CD14-positive monocyte (primary cell): ENCODE measurements at regions not wholly inside any gene's neighbourhood (a gene's known extent, or its start where the extent isn't known, plus 50 kb on each side); places are given as distances from the start of the nearest gene placed in this dataset.

Experiments used
- DNase-seq, 3 donors: peaks; one replicate each; pipeline ENCODE4 v3.0.0-alpha.2; 2011 to 2022
- H2AFZ ChIP-seq: 2 replicates; pipeline ENCODE4 v1.6.0; 2012; ENCODE audit warnings: mild to moderate bottlenecking, low read depth, low read length, inconsistent platforms; ENCODE audit not compliant: insufficient read depth, poor library complexity, severe bottlenecking
- H3K27ac ChIP-seq, 2 donors: 1 replicate in 1 of 2; 2 replicates in 1 of 2; pipeline ENCODE4 v1.5.1; 2012 to 2013; ENCODE audit warnings: low read length in 2 of 2, control low read depth in 1 of 2, inconsistent platforms in 1 of 2, low read depth in 1 of 2, mild to moderate bottlenecking in 1 of 2
- H3K27me3 ChIP-seq, 2 donors: one replicate each; pipeline versions ENCODE4 v1.6.0 to v1.6.1; 2011 to 2013; ENCODE audit warnings: low read length in 2 of 2; ENCODE audit not compliant: control insufficient read depth in 2 of 2, insufficient read depth in 2 of 2
- H3K36me3 ChIP-seq, 2 donors: replicated peaks in 1 of 2; 1 replicate in 1 of 2; 2 replicates in 1 of 2; pipeline versions ENCODE4 v1.5.1 to v1.6.1; 2012 to 2013; ENCODE audit warnings: low read length in 2 of 2, control low read depth in 1 of 2, inconsistent platforms in 1 of 2, mild to moderate bottlenecking in 1 of 2; ENCODE audit not compliant: insufficient read depth in 2 of 2, control insufficient read depth in 1 of 2
- H3K4me1 ChIP-seq, 2 donors: 1 replicate in 1 of 2; 2 replicates in 1 of 2; pipeline versions ENCODE4 v1.5.1 to v1.6.1; 2012 to 2013; ENCODE audit warnings: low read length in 2 of 2, control low read depth in 1 of 2, inconsistent platforms in 1 of 2, mild to moderate bottlenecking in 1 of 2, moderate library complexity in 1 of 2; ENCODE audit not compliant: insufficient read depth in 2 of 2, control insufficient read depth in 1 of 2
- H3K4me2 ChIP-seq: replicated peaks from 2 replicates; pipeline ENCODE3; 2012; ENCODE audit warnings: low read length, moderate library complexity, mild to moderate bottlenecking; ENCODE audit not compliant: poor library complexity, severe bottlenecking; ENCODE audit errors: extremely low read depth
- H3K4me3 ChIP-seq, 3 experiments: fragments of 200-600 bp in 1 of 3; sonication (generic) in 1 of 3; replicated peaks in 1 of 3; 1 replicate in 2 of 3; 2 replicates in 1 of 3; pipeline ENCODE4 v1.5.1; 2011 to 2013; ENCODE audit warnings: low read length in 3 of 3, mild to moderate bottlenecking in 3 of 3, control low read depth in 2 of 3, low read depth in 2 of 3, inconsistent platforms in 1 of 3, moderate library complexity in 1 of 3
- H3K79me2 ChIP-seq: 2 replicates; pipeline ENCODE4 v1.6.0; 2012; ENCODE audit warnings: mild to moderate bottlenecking, control low read depth, inconsistent platforms, low read length, moderate library complexity; ENCODE audit not compliant: insufficient read depth
- H3K9ac ChIP-seq: 2 replicates; pipeline ENCODE4 v1.6.0; 2017; ENCODE audit warnings: low read length, mild to moderate bottlenecking; ENCODE audit not compliant: insufficient read depth, poor library complexity, severe bottlenecking
- H3K9me3 ChIP-seq, 2 donors: replicated peaks in 1 of 2; 1 replicate in 1 of 2; 2 replicates in 1 of 2; pipeline versions ENCODE4 v1.5.1 to v1.6.1; 2012 to 2013; ENCODE audit warnings: low read length in 2 of 2, control low read depth in 1 of 2; ENCODE audit not compliant: control insufficient read depth in 1 of 2, insufficient read depth in 1 of 2
- H4K20me1 ChIP-seq: 2 replicates; pipeline ENCODE4 v1.6.0; 2012; ENCODE audit warnings: mild to moderate bottlenecking, low read length, control low read depth, moderate library complexity; ENCODE audit not compliant: insufficient read depth
- H3K27ac Mint-ChIP-seq, 7 donors: one replicate each; pipeline ENCODE4 v1.8.0; 2020; ENCODE audit warnings: mild to moderate bottlenecking in 7 of 7, mixed read lengths in 7 of 7, moderate library complexity in 6 of 7, inconsistent platforms in 2 of 7
- H3K27me3 Mint-ChIP-seq, 3 donors: one replicate each; pipeline ENCODE4 v1.8.0; 2021 to 2022; ENCODE audit warnings: low read depth in 3 of 3, mild to moderate bottlenecking in 3 of 3, mixed read lengths in 3 of 3, moderate library complexity in 3 of 3, inconsistent platforms in 1 of 3
- H3K36me3 Mint-ChIP-seq, 2 donors: one replicate each; pipeline ENCODE4 v1.8.0; 2020; ENCODE audit warnings: mixed read lengths in 2 of 2, inconsistent platforms in 1 of 2, mild to moderate bottlenecking in 1 of 2
- H3K4me1 Mint-ChIP-seq: one replicate; pipeline ENCODE4 v1.8.0; 2020; ENCODE audit warnings: mild to moderate bottlenecking, mixed read lengths
- H3K4me3 Mint-ChIP-seq, 2 donors: one replicate each; pipeline ENCODE4 v1.8.0; 2020; ENCODE audit warnings: mild to moderate bottlenecking in 2 of 2, mixed read lengths in 2 of 2, moderate library complexity in 1 of 2
- H3K9me3 Mint-ChIP-seq, 7 donors: one replicate each; pipeline ENCODE4 v1.8.0; 2020 to 2022; ENCODE audit warnings: mixed read lengths in 7 of 7, mild to moderate bottlenecking in 6 of 7, moderate library complexity in 6 of 7, inconsistent platforms in 2 of 7
- CTCF ChIP-seq: fragments of 200-600 bp; IDR thresholded peaks from one replicate; pipeline ENCODE4 v1.8.0; 2022; ENCODE audit warnings: antibody characterized with exemption, mild to moderate bottlenecking
- WGBS: methylation state at CpG from one replicate; pipeline ENCODE4 v1.1.5; 2013; ENCODE audit warnings: missing lambda C conversion rate; ENCODE audit not compliant: insufficient coverage; 5-methylcytosine and 5-hydroxymethylcytosine counted together
- intact Hi-C, 2 donors: fragments of 100-400 bp; cut with micrococcal nuclease; formaldehyde crosslinking; loops; one replicate each; pipeline versions ENCODE4 v1.15.0 to v1.15.1; 2023

GRCh38 chr12:107450541-107450940 lies 235.1 kb upstream of the PWP1 start:
- Histone ChIP-seq H3K4me1 (no peaks in the 10 kb centered on the region), H3K9me3 (peaks cover 0 to 5% of the 10 kb centered on the region in 2 donors), H3K27me3 (no peaks in the 10 kb centered on the region), H3K36me3 (no peaks in the 10 kb centered on the region), H4K20me1 (no peaks in the 10 kb centered on the region), H2AFZ (no peak overlapping the region), H3K4me3 (no peak overlapping the region), H3K79me2 (no peaks in the 10 kb centered on the region), H3K9ac (no peak overlapping the region), H3K27ac (no peak overlapping the region), H3K4me2 (no peak overlapping the region)
- no peak for TF ChIP-seq CTCF
- H3K4me3 Mint-ChIP-seq: no peak overlapping the region
- no peak for DNase-seq
- H3K36me3 Mint-ChIP-seq: no peaks in the 10 kb centered on the region
- H3K9me3 Mint-ChIP-seq: peaks cover 0 to 5% (median 2%) of the 10 kb centered on the region in 7 donors
- intact Hi-C loops: no loop called here
- H3K27me3 Mint-ChIP-seq: peaks cover 0 to 2% (median 0%) of the 10 kb centered on the region in 3 donors
- 100% methylated on average over 1 of the region's 3 CpGs for WGBS
- peaks cover 3% of the 10 kb centered on the region for H3K4me1 Mint-ChIP-seq
- no peak overlapping the region for H3K27ac Mint-ChIP-seq

GRCh38 chr12:107451246-107451645 lies 234.4 kb upstream of the PWP1 start:
- no peak overlapping the region for H3K4me2 ChIP-seq
- H3K9me3 Mint-ChIP-seq: peaks cover 0 to 5% (median 2%) of the 10 kb centered on the region in 7 donors

More at GRCh38 chr12:107451246-107451645, 234.4 kb upstream of the PWP1 start:
- TF ChIP-seq CTCF: no peak
- Histone ChIP-seq H3K9me3 (peaks cover 0 to 5% of the 10 kb centered on the region in 2 donors), H3K27me3 (no peaks in the 10 kb centered on the region), H4K20me1 (no peaks in the 10 kb centered on the region), H3K9ac (no peak overlapping the region), H2AFZ (no peak overlapping the region), H3K36me3 (no peaks in the 10 kb centered on the region), H3K4me3 (no peak overlapping the region), H3K79me2 (no peaks in the 10 kb centered on the region), H3K27ac (no peak overlapping the region), H3K4me1 (no peaks in the 10 kb centered on the region)
- no peaks in the 10 kb centered on the region for H3K36me3 Mint-ChIP-seq
- no peak overlapping the region for H3K4me3 Mint-ChIP-seq
- peaks cover 3% of the 10 kb centered on the region for H3K4me1 Mint-ChIP-seq
- no peak overlapping the region for H3K27ac Mint-ChIP-seq
- no peak for DNase-seq
- intact Hi-C loops: no loop called here
- WGBS: 98% methylated on average over 4 of the region's 7 CpGs
- peaks cover 0 to 2% (median 0%) of the 10 kb centered on the region in 3 donors for H3K27me3 Mint-ChIP-seq
